Astrocyte of the hippocampus (primary cell): ENCODE measurements at regions not wholly inside any gene's neighbourhood (a gene's known extent, or its start where the extent isn't known, plus 50 kb on each side); places are given as distances from the start of the nearest gene placed in this dataset.

ENCODE experiments used
- DNase-seq: peaks from one replicate; pipeline ENCODE4 v3.0.0; 2011; ENCODE audit warnings: low read depth, low spot score

DNA sequence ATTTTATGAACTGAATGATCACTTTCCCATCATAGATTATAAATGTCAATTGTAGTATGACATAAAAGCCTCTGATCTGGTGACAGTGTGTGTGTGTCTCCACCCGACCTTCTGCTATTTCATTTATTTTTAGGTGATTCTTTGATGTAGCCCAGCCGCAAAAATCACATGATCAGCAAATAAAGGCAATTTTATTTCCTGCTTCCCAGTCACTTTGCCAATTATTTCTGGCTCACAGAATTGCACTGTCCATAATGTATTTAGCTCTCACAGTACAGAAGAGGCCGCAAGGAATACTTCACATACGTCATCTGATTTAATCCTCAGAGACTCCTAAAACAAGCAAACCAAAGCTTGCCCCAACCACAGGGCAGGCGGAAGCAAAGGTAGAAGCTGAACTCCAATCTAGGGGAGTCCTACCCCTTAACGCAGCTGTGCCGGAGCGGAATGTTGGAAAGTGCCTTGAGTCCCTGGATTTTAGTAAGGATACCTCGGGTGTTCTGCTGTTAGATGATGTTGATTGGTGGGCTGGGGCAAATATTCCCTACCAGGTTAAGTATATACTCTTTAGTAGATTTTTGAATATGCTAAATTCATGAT, 384.0 kb upstream of the IRX4 start:
- no peak for DNase-seq

DNA sequence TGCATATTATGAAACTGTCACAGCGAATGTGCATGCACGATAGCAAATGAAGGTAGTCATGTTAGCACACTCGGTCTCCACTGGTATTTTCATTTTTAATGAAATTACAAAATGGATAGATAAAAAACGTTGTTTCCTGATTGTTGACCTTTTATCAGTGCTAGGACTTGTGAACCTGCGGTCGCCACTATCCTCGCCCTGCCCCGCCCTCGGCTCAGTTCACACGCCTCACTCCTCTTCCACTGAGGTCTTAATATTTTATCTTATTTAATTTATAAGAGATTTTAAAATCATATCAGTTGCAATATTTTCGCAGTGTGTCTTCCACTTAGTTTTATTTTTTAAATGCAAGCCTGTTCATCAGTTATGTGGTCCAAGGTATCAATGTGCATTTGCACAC, 382.6 kb upstream of the IRX4 start:
- no peak for DNase-seq

DNA sequence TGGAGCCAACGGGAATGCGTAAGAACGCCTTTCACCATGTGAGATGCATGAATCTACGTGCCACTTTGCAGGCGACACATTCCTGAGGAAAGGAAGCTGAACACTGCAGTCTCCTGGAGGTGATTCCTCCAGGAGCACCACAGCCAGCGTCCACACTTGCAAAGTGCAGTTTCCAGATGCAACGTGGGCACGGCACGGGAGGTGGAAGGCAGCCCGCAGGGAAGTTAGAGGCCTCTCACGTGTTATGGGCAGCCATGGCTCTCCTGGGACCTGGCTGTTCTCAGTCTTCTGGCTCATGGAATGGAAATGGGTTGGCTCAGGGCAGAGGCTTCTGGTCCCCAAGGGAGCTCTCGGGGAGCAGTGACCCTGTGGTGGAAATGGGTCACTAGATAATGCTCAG, 381.0 kb upstream of the IRX4 start:
- DNase-seq = no peak

DNA sequence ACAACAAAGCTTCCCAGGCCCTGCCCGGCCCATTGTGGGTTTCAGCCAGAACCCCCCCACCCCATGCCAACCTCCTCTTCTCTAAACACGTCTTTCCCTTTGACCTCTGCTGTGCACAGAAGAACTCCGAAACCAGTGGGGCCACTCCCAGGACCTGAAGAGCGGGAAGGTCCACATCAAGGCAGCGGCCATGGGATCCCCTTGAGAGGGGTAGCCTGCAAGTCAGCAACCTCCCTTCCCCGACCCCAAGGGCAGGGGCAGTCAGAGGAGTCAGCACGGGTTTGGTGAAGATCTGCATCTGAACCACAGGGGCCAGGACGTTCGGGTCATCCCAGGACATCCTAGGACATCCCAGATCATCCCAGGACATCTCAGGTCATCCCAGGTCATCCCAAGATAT, 379.9 kb upstream of the IRX4 start:
- no peak for DNase-seq

DNA sequence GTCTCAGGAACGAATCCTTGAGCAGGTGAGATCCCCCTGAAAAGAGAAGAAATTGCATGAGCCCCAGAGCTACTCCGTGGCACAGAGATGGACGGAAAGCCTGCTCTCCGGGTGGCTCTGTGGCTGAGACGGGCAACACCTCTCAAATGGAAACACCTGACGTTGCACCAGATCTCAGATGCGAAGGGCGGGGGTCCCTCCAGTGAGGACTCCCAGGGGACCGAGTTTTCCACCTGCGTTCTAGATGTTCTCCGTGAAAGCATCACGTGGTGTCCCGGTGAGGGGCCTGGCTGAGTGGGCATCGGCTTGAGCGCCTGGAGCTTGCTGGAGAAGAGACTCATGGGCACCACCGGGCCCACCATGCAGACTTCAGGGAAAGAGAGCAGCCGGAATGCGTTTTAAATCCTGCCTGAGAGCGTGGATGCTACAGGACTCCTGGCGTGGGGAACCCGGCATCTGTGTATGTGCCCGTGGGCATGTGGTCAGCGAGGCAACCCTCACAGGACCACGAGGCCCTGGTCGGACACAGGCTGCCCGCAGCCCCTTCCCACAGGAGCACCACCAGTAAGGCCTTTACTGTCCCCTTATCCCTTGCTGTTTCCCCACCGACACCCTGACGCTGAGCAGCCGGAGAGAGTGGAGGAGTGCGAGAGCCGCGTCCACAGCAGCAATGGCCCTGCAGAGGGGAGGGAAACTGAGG, 378.4 kb upstream of the IRX4 start:
- DNase-seq = no peak

DNA sequence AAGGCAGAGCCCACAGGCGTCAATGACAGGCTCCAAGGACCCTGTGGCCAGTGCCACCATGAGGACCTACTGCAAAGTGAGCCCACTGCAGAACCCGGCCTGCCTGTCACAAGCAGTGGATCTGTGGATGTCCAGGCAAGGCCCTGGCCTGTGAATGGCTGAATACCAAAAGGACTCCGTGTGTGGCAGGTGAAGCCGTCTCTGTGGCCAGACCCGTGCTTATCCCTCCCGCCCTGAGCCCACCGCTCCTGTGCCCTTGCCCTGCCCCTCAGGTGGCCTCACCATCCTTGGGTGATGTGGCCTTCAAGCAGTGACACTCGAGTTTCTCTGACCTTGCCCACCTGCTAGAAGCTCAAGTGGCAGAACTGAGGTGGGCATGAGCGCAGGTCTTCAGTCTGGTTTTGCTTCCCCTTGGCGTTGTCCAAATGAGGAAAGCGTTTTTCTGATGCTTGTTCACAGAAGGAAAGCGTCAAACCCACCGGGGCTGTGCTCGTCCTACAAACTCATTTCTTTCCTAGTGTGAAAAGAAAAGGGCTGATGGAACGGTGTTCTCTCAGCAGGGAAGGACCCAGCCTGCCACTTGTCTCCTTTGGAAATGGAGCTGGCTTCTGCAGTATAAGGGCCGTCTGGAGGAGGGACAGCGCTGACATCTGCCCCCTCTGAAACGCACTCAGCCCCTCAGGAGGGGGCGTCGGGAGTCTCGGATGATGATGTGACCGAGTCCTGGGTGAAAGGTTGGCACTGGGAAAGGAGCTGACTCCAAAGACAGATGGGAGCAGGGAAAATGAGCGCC, 377.7 kb upstream of the IRX4 start:
- DNase-seq = no peak

DNA sequence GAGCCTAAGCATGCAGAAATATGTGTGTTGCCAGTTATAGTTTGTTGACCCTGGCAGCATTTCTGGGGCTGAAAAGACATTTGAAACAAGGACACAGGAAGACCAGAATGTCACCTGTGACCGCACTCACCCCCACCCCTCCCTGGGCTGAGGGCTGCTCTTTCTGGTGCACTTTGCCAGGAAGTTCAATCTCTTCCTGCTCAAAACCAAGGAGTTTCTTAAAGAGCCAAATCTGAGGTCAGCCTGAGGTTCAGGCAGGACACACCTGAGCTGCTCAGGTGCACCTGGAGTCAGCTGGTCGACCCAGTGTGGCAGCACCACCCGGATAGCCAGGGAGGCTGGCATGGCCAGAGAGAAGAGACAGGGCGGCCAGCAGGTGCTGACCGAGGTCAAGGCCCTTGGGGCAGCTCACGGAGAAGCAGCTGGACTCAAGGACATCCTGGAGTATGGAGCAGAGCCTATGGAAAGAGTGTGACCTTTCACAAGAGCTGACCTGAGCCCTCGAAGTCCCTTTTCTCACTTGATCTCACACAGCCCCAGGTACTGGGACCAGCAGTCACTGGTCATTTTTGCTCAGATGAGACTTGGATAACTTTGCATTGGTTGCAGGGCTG, 376.9 kb upstream of the IRX4 start:
- no peak for DNase-seq

DNA sequence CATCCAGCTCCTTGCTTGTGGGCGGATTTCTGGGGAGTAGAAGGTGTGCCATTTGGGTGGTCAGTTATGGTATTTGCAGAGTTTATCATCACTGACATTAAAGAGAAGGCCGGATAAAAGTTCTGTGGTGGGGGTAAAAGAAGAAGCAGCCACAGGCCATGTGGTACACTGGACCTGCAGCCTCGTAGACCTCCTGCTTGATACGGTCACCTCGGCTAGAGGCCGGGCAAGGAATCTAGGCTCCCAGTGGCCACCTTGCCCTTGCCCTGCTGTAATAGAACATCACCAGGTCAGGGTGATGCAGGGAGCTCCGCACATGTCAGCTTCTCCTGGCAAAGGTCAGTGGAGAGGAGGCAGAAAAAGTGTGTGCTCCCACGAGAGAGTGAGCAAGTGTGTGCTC, 376.1 kb upstream of the IRX4 start:
- no peak for DNase-seq

DNA sequence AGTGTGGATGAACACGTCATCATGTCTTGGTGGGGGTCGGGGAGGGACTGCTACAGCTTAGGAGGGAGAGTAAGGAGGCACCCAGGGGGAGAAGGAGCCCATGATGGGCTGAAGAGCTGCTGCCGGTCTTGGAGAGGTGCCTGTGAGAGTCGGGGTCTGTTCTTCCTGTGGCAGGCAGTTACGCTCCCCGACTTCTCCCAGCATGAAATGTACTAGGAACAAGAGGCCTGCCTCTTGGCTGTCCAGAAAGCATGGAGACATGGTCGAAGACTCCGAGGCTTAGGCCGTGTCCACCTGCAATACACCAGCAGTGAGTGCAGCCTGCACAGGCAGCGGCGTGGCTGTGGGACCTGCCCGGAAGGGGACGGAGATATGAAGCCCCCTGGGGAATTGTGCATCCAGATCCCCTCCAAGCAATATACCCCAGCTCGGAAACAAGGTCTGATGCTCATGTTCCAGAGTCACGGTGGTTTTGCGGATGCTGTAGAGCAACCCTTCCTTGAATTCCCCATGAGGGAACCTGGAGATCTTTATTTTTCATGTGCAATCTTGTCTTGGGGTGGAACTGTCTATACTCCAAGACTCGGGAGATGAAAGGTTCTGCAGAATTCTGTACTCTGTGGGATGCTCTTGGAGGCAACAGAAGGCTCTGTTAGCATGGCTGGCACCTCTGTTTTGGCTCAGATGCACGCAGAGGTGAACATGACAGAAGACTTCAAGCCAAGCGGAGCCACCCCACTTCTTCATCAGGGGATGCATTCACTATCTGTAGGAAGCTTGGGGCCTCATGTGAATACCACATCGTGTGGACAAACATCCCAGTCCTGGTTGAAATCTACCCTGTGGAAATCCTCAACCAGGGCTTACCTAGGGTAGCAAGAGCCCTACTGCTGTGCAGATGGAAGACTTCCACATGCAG, 374.9 kb upstream of the IRX4 start:
- no peak for DNase-seq

DNA sequence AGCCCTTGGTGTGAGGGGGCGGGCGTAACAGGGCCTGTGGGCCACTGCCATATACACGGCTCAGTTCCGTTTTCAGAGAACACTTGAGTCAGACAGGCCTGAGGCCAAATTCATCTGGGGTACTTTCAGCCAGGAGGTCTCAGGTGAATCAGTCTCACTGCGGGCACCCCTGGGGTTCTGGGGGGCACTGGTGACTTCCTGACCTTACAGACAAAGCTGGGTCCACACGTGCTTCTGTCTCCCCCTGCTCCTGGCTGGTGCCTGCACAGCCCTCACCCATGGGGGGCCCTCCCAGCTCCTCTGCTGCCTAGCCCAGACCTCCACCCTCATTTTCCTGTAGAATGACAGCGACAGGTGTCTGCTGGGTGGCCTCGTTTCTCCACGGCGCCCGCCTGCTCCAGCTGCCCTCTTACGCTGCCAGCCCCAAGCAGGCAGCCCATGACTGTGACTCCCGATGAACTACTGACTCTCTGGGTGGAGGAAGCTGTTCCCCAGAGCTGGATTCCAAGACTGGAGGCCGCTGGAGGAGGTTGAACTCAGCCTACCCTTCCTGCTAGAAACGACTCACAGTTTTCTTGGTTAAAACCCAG, 374.1 kb upstream of the IRX4 start:
- DNase-seq = no peak

DNA sequence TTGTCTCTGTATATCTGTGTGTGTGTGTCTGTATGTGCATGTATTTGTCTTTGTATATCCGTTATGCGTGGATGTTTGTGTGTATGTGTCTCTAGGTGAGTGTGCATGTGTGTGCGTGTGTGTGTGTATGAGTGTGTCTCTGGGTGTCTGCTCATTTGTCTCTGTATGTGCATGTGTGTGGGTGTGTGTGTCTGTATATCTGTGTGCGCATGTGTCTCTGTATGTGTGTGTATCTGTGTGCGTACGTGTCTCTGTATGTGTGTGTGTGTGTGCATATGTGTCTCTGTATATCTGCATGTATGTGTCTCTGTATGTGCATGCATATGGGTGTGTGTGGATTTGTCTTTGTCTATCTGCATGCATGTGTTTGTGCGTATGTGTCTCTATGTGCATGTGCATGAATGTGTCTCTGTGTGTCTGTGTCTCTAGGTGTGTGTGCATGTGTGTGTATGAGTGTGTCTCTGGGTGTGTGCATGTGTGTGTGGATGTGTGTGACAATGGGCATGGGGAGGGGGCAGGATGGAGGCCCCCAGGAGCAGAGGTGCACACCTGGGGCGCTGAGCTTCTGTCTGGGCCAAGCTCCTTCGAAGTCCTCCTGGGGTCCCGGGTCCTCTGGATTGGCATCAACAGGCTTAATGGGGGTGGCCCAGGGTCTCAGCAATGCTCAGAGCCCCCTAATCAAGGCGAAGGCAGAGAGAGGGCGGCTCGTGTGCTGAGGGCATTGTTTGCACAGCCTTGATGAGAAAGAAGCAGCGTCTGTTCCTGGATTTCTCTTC, 373.4 kb upstream of the IRX4 start:
- DNase-seq = no peak

DNA sequence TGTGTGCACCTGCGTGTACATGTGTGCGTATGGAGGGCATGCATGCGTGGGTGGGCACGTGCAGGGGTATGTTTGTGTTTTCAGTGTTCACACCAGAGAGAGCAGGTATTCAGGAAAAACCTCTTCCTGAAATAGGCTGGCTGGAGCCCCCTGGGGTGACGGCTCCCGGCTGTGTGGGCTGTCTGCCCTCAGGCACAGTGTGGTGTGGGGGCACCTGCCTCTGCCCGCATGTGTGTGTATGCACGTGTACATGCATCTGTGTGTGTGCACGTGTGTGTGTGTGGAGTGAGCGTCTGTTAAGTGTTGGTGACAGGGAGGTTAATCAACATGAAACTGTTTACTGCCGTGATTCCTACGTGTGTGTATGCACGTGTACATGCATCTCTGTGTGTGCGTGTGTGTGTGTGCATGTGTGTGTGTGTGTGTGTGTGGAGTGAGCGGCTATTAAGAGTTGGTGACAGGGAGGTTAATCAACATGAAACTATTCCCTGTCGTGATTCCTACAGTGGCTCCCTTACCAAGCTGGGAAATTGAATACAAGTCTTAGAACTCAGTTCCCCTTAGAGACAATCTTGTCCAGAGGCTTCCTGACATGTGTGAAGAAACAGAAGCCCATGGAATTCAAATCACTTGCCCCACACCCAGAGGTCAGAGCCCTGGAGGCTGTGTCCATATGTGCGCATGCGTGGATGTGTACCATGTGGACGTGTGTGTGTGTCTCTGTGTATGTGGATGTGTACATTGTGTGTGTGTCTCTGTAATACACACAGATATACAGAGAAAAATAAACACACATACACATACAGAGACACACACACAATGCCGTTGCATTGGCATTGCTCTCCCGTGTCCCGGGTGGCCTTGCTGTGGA, 372.4 kb upstream of the IRX4 start:
- no peak for DNase-seq

DNA sequence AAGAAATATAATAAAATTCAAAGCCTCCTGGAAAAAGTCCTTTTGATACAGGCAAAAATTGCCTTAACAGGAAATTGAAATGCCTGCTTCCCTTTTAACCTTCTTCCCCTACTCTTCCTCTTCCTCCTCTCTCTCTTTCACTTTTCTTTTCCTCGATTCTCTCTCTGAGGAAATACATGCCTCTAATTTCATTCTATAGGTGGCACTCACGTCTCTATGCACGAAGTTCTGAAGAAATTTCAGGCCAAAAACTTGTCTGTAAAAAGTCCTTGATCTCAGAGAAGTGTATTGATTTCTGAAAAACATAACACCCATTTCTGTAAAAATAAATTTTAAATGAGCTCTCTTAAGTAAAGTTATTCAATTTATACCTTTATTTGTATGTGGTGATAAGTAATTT, 371.7 kb upstream of the IRX4 start:
- DNase-seq = no peak

DNA sequence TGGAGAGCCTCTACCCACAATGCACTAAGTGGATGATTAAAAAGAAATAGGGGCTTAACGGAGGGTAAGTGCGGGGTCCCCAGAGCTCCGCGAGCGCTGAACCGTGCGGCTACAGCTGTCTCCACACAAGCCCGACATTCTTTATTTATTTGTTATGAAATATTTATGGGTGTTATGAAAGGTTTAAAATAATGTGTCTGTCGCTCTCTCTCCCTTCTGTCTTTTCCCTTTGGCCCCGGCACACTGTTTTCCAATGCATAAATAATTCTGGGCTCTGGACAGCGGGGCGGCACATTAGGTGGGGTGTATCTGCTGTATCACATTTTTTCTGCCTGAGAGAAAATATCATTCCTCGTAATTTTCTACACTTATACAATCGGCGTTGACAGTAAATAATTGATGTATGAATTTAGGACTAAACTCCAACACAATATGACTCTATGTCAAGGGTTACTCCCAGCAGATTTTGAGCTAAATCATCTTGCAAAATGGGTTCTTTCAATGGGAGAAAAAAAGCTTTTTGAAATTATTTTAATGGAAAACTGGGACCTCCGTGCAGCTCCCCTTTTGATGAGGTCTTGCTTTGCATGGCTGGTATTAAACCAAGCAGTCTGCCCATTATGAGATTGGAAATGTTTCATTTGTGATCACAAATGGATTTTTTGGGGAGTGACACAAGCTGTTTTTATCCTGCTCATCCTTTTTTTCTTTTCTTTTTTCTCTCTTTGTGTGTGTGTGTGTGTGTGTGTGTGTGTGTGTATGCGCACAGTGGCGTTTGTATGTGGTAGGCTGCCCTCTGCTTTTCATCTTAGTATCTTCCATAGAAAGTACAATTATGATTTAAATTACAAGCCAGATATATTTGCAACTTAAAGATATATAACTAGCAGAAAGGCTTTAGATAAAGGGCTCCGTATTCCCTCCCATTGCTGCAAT, 370.6 kb upstream of the IRX4 start:
- DNase-seq = no peak

DNA sequence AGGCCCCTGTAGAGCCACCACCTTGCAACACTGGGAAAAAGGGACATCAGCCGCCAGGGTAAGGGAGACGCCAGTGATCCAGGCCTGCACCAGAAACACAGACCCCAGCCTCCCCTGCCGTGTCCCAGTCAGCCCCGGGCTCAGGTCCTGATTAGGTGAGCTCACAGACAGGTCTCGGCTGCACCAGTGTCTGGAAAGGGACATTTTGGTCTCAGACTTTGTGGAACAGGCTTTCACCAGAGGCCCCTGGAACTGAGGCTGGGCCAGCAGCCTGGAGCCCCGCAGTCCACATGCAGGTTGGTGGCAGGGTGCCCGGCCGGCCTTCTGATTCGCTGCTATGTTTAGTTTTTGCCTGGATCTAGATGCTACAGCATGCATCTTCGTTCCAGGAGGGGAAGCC, 369.0 kb upstream of the IRX4 start:
- no peak for DNase-seq

DNA sequence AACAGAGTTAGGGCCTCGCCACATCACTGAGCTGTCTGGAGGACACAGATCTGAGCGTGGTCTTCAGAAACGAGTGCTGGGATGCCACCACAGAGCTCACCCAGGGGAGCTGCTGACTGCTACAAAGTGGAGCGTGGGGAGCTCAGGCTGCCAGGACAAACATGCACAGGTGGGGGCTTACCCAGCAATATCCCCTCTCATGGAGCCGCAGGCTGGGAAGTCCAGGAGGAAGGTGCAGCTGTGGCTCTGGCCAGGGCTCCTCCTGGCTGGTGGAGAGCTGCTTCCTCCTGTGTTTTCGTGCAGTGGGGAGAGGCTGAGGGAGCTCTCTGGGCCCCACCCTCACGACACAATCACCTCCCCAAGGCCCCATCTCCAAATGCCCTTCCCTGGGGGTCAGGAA, 368.6 kb upstream of the IRX4 start:
- no peak for DNase-seq

DNA sequence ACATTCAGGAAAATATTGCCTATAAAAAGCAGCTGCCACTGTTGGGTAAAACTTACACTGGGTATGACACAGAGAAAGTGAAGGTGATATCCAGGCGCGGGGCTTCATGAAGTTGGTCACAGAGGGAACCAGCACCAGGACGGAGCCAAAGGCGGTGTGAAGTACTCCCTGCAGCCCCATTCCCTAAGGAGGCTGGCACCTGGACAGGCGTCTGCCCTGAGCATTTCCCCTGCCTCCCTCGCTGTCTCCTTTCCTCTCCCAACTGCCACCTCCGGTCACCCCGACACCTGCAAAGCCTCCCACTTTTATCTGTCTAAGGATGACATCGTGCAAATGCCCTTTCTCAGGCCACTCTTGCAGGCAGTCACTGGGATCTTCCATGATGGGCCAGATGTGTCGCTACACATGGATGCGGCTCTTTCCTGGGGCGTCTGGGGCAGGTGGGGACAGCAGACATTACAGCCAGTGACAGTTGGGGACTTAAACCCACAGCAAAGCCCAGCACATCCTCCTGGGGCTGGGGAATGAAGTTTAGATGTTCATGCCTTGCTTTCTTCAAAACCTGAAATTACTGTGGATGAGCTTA, 367.7 kb upstream of the IRX4 start:
- DNase-seq = no peak

DNA sequence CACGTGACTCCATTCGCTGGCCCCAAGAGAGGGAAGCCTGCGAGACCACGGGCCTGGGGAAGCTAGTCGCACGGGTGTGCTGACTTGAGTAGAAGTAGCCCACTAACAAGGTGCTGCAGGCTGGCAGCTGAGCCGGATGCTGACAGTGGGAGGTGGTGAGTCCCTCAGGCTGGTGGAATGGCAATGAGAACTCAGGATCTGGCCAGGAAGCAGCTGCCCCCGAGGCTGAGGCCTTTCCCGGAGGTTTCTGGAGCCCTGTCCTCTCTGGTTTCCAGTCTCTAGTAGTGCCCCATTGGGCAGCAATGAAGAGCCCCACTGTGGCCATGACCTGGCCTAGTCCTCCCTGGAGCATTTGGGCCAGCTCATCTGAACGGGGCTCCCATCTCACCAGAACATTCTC, 366.7 kb upstream of the IRX4 start:
- DNase-seq = no peak
